B cell (primary cell): ENCODE measurements at regions not wholly inside any gene's neighbourhood (a gene's known extent, or its start where the extent isn't known, plus 50 kb on each side); places are given as distances from the start of the nearest gene placed in this dataset.

ENCODE experiments used
- ATAC-seq: fragments of 200-7000 bp; cut with Tn5 transposase; one replicate; pipeline ENCODE4 v1.10.0; 2021; ENCODE audit warnings: low read depth, mild to moderate bottlenecking, moderate number of reproducible peaks, moderate library complexity
- CTCF ChIA-PET: fragments of 350-600 bp; sonication (Branson Sonifier 250); formaldehyde crosslinking; loops from one replicate; lab custom pipeline; 2021; ENCODE audit warnings: antibody characterized with exemption, inconsistent platforms; lab: Charles Lee
- POLR2A ChIA-PET: fragments of 350-600 bp; sonication (Branson Sonifier 250); formaldehyde crosslinking; loops from one replicate; lab custom pipeline; 2021; ENCODE audit warnings: antibody characterized with exemption; lab: Charles Lee
- DNase-seq: peaks from one replicate; pipeline ENCODE4 v3.0.0; 2013
- H2AFZ ChIP-seq: 2 replicates; pipeline ENCODE4 v1.6.1; 2012; ENCODE audit warnings: mild to moderate bottlenecking, low read depth, low read length; ENCODE audit not compliant: insufficient read depth, poor library complexity, severe bottlenecking
- H3K27ac ChIP-seq, 2 donors: 1 replicate in 1 of 2; 2 replicates in 1 of 2; pipeline ENCODE4 v1.5.1; 2012 to 2013; ENCODE audit warnings: low read length in 2 of 2, mild to moderate bottlenecking in 2 of 2, moderate library complexity in 1 of 2
- H3K27me3 ChIP-seq, 4 experiments: fragments of 200-600 bp in 1 of 4; sonication (generic) in 1 of 4; replicated peaks in 1 of 4; 1 replicate in 2 of 4; 2 replicates in 2 of 4; pipeline versions ENCODE4 v1.6.1 to v1.7.0; 2013 to 2016; ENCODE audit warnings: low read length in 3 of 4, mild to moderate bottlenecking in 2 of 4, mixed read lengths in 1 of 4, moderate library complexity in 1 of 4; ENCODE audit not compliant: insufficient read depth in 4 of 4, control insufficient read depth in 3 of 4; ENCODE audit errors: control extremely low read depth in 1 of 4
- H3K36me3 ChIP-seq, 2 experiments: replicated peaks in 1 of 2; 1 replicate in 1 of 2; 2 replicates in 1 of 2; pipeline versions ENCODE4 v1.6.1 to v1.7.1; 2013; ENCODE audit warnings: low read length in 1 of 2; ENCODE audit not compliant: insufficient read depth in 2 of 2, control insufficient read depth in 1 of 2; ENCODE audit errors: control extremely low read depth in 1 of 2, extremely low read depth in 1 of 2
- H3K4me1 ChIP-seq, 2 donors: fragments of 200-600 bp in 1 of 2; sonication (generic) in 1 of 2; 1 replicate in 1 of 2; 2 replicates in 1 of 2; pipeline versions ENCODE4 v1.5.1 to v1.6.1; 2013 to 2017; ENCODE audit warnings: low read length in 2 of 2; ENCODE audit not compliant: control insufficient read depth in 2 of 2, insufficient read depth in 2 of 2
- H3K4me2 ChIP-seq: replicated peaks from 2 replicates; pipeline ENCODE3; 2012; ENCODE audit warnings: mild to moderate bottlenecking, low read depth, low read length; ENCODE audit not compliant: poor library complexity, severe bottlenecking
- H3K4me3 ChIP-seq, 5 experiments: fragments of 200-600 bp in 1 of 5; sonication (generic) in 1 of 5; 1 replicate in 3 of 5; 2 replicates in 2 of 5; pipeline versions ENCODE4 v1.5.1 to v1.7.0; 2011 to 2016; ENCODE audit warnings: low read length in 4 of 5, mild to moderate bottlenecking in 4 of 5, low read depth in 2 of 5, control low read depth in 1 of 5, moderate library complexity in 1 of 5; ENCODE audit not compliant: insufficient read depth in 1 of 5; ENCODE audit errors: control extremely low read depth in 1 of 5, extremely low read depth in 1 of 5
- H3K79me2 ChIP-seq: fragments of 200-600 bp; sonication (generic); one replicate; pipeline ENCODE4 v1.6.0; 2016; ENCODE audit warnings: low read length; ENCODE audit not compliant: control insufficient read depth, insufficient read depth
- H3K9ac ChIP-seq: fragments of 200-600 bp; sonication (generic); 2 replicates; pipeline ENCODE4 v1.6.1; 2017; ENCODE audit warnings: mild to moderate bottlenecking, low read length, moderate library complexity
- H3K9me3 ChIP-seq, 3 donors: one replicate each; pipeline versions ENCODE4 v1.6.1 to v1.7.1; 2013; ENCODE audit warnings: low read length in 2 of 3; ENCODE audit not compliant: control insufficient read depth in 2 of 3, insufficient read depth in 1 of 3; ENCODE audit errors: control extremely low read depth in 1 of 3
- H4K20me1 ChIP-seq: 2 replicates; pipeline ENCODE4 v1.6.0; 2012; ENCODE audit warnings: mild to moderate bottlenecking, low read length; ENCODE audit not compliant: insufficient read depth, control insufficient read depth, poor library complexity, severe bottlenecking
- H3K27ac Mint-ChIP-seq: one replicate; pipeline ENCODE4 v1.8.0; 2021; ENCODE audit warnings: mixed read lengths
- H3K27me3 Mint-ChIP-seq: one replicate; pipeline ENCODE4 v1.8.0; 2021; ENCODE audit warnings: mixed read lengths
- H3K4me1 Mint-ChIP-seq: one replicate; pipeline ENCODE4 v1.8.0; 2021; ENCODE audit warnings: mixed read lengths
- H3K4me3 Mint-ChIP-seq: one replicate; pipeline ENCODE4 v1.8.0; 2021; ENCODE audit warnings: mixed read lengths
- H3K9me3 Mint-ChIP-seq: one replicate; pipeline ENCODE4 v1.8.0; 2022; ENCODE audit warnings: mixed read lengths; ENCODE audit not compliant: insufficient read depth
- EZH2 ChIP-seq: IDR thresholded peaks from 2 replicates; pipeline ENCODE4 v1.6.1; 2012; ENCODE audit warnings: borderline replicate concordance, low read depth, mild to moderate bottlenecking, moderate library complexity, low read length; ENCODE audit not compliant: insufficient read depth, poor library complexity, severe bottlenecking
- WGBS: methylation state at CpG from one replicate; pipeline ENCODE4 v1.1.5; 2013; ENCODE audit warnings: missing lambda C conversion rate; ENCODE audit not compliant: insufficient coverage; 5-methylcytosine and 5-hydroxymethylcytosine counted together
- intact Hi-C: fragments of 100-400 bp; cut with micrococcal nuclease; formaldehyde crosslinking; loops from one replicate; pipeline ENCODE4 v1.10.0; 2022
- TF ChIP-seq, protein P1 (sequence below): fragments of 200-600 bp; IDR thresholded peaks from one replicate; pipeline ENCODE4 v1.8.0; 2022; ENCODE audit warnings: antibody characterized with exemption, mild to moderate bottlenecking

DNA sequence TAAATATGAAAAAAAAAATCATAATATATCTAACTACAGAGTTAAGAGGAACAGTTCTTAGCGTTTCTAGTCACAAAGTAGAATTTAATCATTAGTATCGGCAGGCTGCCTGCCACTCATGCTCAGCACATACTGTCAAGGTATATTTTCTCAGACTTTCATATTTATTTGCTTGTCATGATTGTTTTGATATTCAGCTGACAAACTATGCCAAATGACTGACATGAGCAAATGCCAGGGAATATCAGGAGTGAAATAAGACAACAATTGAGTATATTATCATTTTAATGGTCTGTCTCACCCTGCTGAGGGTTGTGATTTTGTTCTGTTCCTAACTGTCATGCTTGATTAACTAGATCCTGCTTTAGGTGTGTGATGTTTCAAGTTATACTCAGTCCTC is 395.0 kb upstream of the SPOCK3 start:
- ChIA-PET CTCF (no interaction called here), POLR2A (no interaction called here)
- H3K36me3 ChIP-seq: no peaks in the 10 kb centered on the region
- no peak overlapping the region for H2AFZ ChIP-seq
- H3K27ac ChIP-seq: no peak overlapping the region
- ATAC-seq (no peak), DNase-seq (no peak)
- H3K79me2 ChIP-seq: no peaks in the 10 kb centered on the region
- H3K4me1 ChIP-seq: no peaks in the 10 kb centered on the region
- H3K4me2 ChIP-seq: no peak overlapping the region
- Mint-ChIP-seq H3K9me3 (peaks cover 3% of the 10 kb centered on the region), H3K27ac (no peak overlapping the region), H3K4me1 (no peaks in the 10 kb centered on the region), H3K27me3 (no peaks in the 10 kb centered on the region), H3K4me3 (no peak overlapping the region)
- H3K9ac ChIP-seq: no peak overlapping the region
- no peaks in the 10 kb centered on the region for H3K27me3 ChIP-seq
- H4K20me1 ChIP-seq: no peaks in the 10 kb centered on the region
- H3K9me3 ChIP-seq: no peaks in the 10 kb centered on the region
- no CpG with 5 or more reads among the region's 2 CpGs for WGBS
- intact Hi-C loops: no loop called here
- TF ChIP-seq, protein P1, sequence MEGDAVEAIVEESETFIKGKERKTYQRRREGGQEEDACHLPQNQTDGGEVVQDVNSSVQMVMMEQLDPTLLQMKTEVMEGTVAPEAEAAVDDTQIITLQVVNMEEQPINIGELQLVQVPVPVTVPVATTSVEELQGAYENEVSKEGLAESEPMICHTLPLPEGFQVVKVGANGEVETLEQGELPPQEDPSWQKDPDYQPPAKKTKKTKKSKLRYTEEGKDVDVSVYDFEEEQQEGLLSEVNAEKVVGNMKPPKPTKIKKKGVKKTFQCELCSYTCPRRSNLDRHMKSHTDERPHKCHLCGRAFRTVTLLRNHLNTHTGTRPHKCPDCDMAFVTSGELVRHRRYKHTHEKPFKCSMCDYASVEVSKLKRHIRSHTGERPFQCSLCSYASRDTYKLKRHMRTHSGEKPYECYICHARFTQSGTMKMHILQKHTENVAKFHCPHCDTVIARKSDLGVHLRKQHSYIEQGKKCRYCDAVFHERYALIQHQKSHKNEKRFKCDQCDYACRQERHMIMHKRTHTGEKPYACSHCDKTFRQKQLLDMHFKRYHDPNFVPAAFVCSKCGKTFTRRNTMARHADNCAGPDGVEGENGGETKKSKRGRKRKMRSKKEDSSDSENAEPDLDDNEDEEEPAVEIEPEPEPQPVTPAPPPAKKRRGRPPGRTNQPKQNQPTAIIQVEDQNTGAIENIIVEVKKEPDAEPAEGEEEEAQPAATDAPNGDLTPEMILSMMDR: no peak
- no peak for TF ChIP-seq EZH2
- no peak overlapping the region for H3K4me3 ChIP-seq

DNA sequence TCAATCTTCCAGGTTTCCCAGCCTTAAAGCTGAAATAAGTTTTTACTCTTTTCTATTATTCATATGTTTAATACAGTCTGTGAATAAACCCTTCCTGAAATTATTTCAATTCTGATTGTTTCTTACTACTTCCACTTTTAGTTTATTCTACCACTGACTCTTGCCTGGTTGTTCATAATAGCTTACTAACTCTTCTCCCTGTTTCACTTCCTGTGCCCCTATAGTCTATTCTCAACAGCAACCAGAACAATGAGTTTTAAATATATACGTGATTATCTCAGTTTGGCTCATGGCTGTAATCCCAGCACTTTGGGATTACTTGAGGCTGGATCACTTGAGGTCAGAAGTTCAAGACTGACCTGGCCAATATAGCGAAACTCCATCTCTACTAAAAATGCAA is 408.0 kb upstream of the SPOCK3 start:
- Histone ChIP-seq H3K27me3 (no peaks in the 10 kb centered on the region), H3K4me1 (no peaks in the 10 kb centered on the region), H3K4me3 (no peak overlapping the region), H3K9me3 (no peaks in the 10 kb centered on the region), H3K79me2 (no peaks in the 10 kb centered on the region), H3K27ac (no peak overlapping the region), H3K36me3 (no peaks in the 10 kb centered on the region), H3K9ac (no peak overlapping the region), H4K20me1 (no peaks in the 10 kb centered on the region), H2AFZ (no peak overlapping the region), H3K4me2 (no peak overlapping the region)
- H3K27ac Mint-ChIP-seq: no peak overlapping the region
- H3K27me3 Mint-ChIP-seq: no peaks in the 10 kb centered on the region
- WGBS: 100% methylated on average over 1 of the region's 2 CpGs
- DNase-seq: no peak
- no peaks in the 10 kb centered on the region for H3K4me1 Mint-ChIP-seq
- ChIA-PET CTCF (no interaction called here), POLR2A (no interaction called here)
- no peak for ATAC-seq
- H3K9me3 Mint-ChIP-seq: peaks cover 4% of the 10 kb centered on the region
- intact Hi-C loops: no loop called here
- H3K4me3 Mint-ChIP-seq: no peak overlapping the region
- TF ChIP-seq, protein P1: no peak
- TF ChIP-seq EZH2: no peak
